HG03558 (cell line): ENCODE measurements at regions not wholly inside any gene's neighbourhood (a gene's known extent, or its start where the extent isn't known, plus 50 kb on each side); places are given as distances from the start of the nearest gene placed in this dataset.
A peak's percentile ranks its signal among the peaks of the same experiment; 100 is the strongest.
"Not testable (repeated sequence)": the region's sequence is repeated elsewhere in the genome, so short reads cannot be mapped to it uniquely, and the experiment has no call there.

Source experiments
- ATAC-seq: cut with Tn5 transposase; IDR thresholded peaks from one replicate; pipeline ENCODE4 v1.9.1; 2021; ENCODE audit warnings: moderate number of reproducible peaks; ENCODE audit not compliant: unreplicated experiment; ENCODE audit errors: extremely low read depth

DNA sequence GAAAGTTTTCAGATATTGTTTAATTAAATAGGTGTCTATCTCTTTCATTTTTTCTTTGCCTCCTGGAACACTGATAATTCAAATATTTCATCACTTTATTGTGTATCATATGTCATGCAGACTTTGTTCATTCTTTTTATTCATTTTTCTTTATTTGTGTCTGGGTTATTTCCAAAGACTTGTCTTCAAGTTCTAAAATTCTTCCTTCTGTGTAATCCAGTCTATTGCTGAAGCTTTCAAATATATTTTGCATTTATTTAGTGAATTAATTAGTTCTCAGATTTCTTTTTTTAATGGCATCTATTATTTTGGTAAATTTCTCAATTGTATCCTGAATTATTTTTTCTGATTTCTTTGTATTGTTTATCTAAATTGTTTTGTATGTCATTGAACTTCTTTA, 70.1 kb downstream of the ZNF330 start:
- no peak for ATAC-seq

DNA sequence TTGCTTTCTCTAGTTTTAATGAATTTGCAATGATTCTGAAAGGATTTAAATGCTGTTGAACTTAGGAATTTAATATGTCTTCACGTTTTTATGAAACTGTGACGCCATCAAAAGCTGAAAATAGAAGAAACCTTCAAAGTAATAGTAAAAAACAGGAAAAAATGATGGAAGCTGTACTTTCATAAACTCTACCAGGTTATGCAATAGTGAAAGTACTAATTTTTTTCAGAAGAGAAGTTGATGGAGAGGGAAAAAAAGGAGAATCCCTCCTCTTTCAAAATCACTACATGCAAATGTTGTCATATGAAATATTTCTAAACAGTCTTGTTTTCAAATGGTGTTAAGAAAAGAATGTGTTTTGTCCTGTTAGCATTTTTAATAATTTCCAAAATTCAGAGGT, 73.6 kb downstream of the ZNF330 start:
- ATAC-seq, result no peak

DNA sequence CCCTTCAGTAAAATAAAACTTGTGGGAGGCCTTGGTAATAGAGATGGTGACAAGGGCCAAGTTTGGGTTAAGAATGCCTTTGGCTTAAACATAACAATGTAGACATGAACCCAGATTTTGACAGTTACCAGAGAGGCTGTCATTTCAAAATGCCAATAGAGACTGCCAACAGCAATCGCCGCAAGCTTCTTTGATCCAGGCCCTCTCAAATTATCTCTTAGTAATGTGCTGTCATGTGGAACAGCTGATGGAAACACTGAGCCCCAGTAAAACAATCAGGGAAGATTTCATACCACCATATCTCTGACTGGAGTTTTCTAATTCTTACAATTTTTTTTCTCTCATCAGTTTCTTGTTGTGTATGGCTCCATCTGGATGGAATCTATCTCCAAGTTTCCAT, 80.5 kb downstream of the ZNF330 start:
- ATAC-seq, result no peak

DNA sequence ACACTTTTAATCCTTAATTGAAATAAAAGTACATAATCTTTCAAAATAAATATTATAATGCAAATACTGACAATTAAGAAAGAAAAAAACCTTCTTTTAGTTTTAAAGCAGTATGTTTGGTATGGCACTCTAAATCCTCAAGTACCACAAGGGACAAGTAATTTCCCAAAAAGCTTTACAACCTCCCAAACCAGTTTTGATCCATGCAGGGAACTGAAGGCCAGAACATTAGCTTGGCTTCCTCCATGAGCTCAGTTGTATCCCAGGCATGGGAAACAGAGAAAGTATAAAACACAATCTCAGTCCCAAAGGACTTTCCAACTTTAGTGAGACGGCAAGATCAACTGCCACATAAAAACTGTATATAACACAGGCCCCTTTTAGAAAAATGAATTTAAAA, 82.2 kb downstream of the ZNF330 start:
- no peak for ATAC-seq

DNA sequence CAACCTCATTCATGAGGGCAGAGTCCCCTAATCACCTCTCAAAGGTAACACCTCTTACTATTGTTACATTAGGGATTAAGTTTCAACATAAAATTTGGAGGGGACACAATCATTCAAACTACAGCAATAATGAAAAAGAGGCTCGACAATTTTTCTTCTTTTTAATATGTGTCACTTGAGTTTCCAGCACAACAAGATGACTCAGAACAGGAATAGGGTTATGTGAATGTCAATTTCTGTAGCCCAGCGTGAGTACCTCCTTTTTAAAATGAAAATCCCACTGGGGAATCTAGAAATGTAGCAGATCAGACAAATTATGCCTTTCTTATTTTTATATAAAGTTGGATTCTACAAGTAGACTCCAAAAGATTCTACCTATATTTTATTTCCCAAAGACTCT, 83.7 kb downstream of the ZNF330 start:
- no peak for ATAC-seq

DNA sequence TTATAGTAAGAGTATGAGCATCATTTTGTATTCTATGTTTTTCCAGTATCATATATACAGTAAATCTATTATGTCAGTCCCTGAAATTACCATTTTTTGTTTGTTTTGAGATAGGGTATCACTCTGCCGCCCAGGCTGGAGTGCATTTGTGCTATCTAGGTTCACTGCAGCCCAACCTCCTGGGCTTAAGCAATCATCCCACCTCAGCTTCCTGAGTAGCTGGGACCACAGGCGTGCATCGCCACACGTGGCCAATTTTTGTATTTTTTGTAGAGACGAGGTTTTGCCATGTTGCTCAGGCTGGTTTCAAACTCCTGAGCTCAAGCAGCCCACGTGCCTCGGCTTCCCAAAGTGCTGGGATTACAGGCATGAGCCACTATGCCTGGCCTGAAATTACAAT, 85.6 kb downstream of the ZNF330 start:
- no peak for ATAC-seq

DNA sequence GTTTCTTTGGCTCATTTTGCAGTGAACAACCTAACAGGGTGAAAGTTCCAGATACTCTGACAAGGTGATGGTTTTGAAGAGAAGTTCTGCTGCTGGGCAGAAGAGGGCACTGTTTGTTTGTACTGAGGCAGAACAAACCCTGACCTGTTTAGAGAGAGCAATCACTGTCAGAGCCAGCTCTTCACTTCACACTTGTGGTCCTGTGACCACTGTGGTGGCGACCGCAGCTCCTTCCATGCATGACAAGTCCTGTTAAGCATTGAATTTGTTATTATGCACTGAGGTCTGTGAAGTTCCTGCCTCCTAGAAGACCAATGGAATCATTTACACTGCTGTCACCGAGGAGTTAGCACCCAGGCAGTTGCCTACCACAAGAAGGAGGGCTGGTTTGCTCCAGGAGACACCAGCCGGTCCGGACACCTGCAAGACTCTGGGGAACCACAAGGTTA, 86.6 kb downstream of the ZNF330 start:
- ATAC-seq, result peak; percentile 99

DNA sequence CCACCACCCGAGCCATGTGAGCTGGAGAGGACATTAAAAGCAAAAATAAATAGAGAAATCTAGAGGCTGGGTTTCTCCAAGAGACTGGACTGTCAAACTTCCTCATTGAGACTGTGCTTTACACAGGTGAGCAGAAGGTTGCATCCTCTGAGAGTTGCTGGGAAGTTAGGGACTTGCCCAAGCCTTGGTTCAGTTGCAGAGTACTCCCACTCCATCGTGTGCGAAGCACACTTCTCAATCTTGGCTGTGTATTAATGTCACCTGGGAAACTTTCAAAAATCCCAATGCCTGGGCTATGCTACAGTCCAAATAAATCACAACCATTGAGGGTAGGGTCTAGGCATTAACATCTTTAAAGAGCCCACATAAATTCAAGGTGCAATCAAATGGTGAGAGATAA, 89.2 kb downstream of the ZNF330 start:
- ATAC-seq, result no peak

DNA sequence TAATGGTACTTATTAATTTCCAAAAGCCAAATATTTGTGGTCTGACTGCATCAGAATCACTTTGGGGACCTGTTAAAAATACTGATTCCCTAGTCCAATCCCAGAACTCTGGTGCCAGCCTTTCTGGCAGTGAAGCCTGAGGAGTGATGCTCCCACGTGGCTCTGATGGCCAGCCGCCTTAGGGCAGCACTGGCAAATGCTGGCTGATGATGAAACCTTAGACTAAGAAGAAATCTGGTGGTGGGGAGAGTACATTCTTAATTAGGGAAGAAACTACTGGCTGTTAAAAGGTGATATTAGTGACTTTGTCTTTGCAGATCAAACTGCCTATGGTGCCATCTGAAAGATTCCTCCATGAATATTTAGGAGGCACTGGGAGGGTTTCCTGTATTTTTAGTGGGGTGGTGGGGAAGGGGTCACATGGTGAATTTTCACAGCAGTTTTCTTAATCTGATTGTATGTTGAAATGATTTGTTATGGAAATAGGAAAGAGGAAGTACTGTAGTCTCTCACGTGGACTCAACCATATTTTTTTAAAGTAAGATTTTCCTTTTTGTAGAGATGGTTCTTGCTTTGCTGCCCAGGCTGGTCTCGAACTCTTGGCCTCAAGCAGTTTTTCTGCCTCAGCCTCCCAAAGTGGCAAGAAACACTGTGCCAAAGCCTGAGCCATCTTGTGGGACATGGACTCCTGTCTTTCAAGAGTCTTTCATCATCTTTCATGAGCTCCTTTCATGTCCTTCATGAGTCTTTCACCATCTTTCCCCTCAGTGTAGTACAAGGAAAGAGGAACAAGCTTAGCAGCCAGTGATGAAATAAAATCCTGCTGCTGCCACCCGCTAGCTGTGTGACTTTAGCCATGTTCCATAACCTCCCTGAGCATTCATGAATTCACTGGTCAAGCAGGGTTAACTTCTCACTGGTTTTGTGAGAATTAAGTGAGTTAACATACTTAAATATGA, 90.8 kb downstream of the ZNF330 start:
- ATAC-seq, result no peak

DNA sequence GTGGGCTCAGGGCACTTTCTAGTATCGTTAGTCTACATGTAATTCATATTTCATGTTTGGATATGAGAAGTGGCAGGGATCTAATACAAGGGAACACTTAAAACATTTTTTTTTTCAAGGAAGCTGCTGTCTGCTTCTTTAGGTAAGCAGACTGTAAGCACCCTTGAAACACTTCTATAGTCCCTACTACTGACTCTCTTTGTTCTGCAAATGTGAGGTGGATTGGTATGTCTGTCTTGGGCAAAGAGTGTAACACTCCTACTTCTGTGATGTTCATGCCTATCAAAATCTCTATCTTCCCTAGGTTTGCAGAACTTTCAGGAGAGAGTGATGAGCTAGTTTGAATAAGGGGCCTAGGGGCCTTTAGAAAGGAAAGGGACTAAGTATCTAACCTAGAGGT, 93.9 kb downstream of the ZNF330 start:
- no peak for ATAC-seq

DNA sequence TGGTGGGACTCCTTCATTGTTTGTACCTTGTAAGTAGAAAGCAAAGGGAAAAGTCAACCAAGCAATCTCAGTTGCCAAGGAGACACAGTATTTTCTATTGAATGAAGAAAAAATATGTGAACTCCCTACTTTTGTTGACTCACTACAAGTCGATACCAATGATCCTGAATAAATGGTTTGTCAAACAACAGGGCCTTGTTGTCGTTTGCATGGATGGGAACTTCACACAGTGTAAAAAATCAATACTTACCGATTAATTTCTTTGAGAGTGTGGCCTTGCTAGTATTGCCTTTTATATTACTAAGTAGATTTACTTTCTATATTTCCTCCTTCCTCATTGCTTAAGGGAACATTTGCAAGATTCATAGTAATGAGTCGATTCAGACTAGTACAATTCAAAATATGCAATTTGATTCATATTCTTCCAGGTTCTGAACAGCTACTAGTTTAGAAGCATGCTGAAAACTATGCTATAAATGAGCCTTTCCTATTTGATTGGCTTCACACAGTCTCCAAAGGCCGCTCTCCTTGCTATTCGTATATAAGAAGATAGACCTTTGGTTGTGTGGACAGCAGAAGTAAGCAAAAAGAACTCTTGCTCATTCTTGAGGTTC, 108.0 kb downstream of the ZNF330 start:
- no peak for ATAC-seq

DNA sequence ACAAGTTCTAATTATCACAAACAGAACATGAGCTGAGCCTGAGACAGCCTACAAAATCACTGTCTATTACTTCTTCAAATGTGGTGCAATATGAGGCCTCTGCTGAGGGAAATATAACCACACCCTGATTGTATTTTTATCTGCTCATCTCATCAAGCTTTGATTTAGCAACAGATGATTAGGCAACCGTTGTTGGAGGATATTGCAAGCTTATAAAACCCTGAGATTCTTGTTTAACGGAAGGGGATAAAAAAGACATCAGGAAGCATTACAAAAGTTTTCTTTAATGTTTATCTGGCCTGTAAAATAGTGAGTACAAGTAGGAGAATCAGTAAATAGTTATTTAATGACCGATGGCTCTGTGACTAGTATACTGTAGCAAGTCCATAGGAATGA, 108.5 kb downstream of the ZNF330 start:
- no peak for ATAC-seq

DNA sequence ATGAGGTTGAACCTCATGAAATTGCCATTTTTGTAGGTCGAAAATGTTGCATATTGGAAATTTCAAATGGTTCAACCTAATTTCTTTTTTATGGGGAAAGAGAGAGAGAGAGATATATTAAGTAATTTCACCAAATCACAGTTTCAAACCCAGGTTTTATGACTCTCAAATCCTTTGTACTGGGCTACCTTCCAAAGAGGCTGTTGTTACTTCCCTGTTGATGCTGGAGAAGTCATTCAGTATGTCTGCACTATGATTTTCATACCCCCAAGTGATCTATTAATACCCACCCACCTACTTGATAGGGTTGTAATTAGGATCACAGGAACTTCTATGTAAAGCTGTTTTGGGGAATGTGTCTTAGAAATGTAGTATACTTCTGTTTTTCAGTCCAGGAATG, 109.9 kb downstream of the ZNF330 start:
- ATAC-seq, result no peak

DNA sequence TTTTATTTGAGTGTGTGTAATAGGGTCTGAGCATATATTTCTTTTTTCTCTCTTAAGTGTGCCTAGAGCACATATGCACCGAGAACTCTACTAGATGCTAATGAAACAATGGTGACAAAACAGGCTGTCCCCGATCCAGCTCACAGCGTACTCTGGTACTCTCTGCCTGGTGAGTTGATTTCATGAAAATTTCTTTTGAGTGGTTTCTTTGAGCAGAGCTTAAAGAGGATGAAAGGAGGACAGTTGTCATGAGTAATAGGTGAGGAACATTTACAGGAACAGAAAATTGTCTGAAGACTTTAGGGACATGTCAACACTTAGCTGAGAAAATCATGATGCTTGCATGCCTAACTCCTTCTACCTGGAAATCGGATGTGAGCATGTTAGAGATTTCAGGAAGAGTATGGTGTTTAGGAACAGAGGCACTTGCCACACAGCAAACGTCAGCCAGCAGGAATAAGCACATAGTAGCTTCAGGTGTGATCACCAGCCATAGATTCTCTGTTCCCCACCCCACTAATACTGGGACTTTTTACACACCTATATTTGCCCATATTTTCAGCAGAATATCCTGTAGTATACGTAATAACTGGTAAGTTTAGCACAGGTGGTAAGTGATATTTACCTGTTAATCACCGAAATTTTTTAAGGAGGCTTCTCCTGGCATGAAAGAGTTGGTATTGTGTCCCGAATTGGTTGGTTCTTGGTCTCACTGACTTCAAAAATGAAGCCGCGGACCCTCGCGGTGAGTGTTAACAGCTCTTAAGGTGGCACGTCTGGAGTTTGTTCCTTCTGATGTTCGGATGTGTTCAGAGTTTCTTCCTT, 111.1 kb downstream of the ZNF330 start:
- no peak for ATAC-seq

DNA sequence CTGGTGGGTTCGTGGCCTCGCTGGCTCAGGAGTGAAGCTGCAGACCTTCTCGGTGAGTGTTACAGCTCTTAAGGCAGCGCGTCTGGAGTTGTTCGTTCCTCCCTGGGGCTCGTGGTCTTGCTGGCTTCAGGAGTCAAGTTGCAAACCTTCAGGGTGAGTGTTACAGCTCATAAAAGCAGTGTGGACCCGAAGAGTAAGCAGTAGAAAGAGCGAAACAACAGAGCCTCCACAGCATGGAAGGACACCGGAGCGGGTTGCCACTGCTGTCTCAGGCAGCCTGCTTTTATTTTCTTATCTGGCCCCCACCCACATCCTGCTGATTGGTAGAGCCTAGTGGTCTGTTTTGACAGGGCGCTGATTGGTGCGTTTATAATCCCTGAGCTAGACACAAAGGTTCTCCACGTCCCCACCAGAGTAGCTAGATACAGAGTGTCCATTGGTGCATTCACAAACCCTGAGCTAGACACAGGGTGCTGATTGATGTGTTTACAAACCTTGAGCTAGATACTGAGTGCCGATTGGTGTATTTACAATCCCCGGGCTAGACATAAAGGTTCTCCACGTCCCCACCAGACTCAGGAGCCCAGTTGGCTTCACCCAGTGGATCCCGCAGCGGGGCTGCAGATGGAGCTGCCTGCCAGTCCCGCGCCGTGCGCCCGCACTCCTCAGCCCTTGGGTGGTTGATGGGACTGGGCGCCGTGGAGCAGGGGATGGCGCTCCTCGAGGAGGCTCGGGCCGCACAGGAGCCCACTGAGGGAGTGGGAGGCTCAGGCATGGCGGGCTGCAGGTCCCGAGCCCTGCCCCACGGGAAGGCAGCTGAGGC, 111.9 kb downstream of the ZNF330 start:
- not testable (repeated sequence) for ATAC-seq

DNA sequence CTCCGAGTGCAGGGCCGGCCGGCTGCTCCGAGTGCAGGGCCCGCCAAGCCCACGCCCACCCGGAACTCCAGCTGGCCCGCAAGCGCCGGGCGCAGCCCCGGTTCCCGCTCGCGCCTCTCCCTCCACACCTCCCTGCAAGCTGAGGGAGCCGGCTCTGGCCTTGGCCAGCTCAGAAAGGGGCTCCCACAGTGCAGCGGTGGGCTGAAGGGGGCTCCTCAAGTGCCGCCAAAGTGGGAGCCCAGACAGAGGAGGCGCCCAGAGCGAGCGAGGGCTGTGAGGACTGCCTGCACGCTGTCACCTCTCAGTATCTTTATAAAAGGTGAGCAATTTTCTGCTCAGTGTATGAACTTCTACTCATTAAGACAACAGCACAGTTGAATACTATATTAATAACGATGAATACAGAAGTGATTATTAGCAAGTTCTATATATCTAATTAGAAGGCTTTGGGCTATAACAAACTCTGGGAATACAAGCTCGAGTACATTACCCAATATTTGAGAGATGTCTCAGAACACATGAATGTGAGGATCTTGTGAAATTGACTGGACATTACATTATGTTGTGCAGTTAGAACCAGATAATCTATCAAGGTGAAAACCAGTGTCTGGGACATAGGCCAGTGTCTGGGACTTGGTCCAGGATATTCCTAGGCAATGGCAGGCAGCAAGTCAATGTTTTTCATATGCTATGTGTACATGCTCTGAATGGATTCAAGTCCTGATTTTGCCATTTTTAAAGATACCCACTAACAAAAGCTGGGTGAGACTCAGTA, 112.9 kb downstream of the ZNF330 start:
- ATAC-seq, result not testable (repeated sequence)

DNA sequence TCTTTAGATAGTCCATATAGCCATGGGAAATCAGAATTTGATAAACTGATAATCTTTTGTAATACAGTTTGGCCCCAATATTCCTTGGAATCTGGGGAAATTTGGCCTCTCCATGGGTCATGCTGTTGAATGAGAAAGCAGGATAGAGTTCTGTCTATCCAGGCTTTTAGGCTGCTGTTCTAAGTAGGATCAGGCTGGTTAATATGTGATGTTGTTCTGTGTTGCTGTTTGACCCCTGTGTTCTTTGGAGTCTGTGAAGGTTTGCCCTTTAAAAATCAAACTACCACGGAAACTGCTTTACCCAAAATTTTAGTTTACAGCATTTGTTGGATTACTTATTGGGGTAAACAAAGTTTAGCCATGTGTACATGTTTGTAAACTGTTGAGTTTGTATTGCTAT, 114.5 kb downstream of the ZNF330 start:
- ATAC-seq, result no peak

DNA sequence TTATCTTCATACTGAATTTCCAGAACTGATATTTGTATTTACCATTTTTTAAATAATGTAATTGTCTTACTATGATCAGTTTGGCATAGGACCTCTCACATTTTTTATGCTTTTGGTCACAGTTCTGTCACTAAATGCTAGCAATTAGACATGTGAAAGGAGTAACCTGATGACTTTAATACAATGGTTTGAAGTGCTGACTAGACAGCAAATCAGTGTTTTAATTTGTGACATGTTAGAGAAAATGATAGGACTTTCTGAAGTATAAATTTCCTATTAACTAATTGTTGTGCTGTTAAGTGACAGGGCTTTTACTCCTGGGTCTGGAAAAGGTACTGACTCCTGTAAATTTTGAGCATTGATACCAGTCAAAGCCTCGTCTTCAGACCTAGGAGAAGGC, 117.5 kb downstream of the ZNF330 start:
- ATAC-seq, result no peak

DNA sequence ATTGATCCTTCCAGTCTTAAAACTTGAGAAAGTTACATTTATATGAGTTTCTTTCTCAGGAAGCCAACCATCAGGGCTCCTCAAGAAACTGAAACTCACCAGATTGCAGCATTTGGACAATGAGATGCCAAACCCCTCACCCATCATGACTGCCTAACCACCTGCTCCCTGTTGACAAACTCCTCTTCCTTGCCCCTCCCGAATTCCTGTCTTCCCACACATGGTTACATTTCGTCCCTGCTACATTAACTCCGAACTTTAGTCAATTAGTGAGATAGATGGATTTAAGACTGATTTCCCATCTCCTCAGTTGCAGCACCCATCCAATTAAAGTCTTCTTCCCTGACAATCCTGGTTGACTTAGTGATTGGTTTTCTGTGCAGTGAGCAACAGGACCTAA, 118.7 kb downstream of the ZNF330 start:
- ATAC-seq, result no peak
